HEK293T (cell line): ENCODE measurements at regions not wholly inside any gene's neighbourhood (a gene's known extent, or its start where the extent isn't known, plus 50 kb on each side); places are given as distances from the start of the nearest gene placed in this dataset.

ENCODE experiments used
- ELF4 ChIP-seq: fragments of 450-650 bp; IDR thresholded peaks from 2 replicates; pipeline ENCODE4 v1.6.1; 2017; ENCODE audit warnings: antibody characterized with exemption
- FOXM1 ChIP-seq: fragments of 450-650 bp; IDR thresholded peaks from 2 replicates; pipeline ENCODE4 v1.6.1; 2017; ENCODE audit warnings: mild to moderate bottlenecking, borderline replicate concordance
- TARDBP ChIP-seq: fragments of 450-650 bp; IDR thresholded peaks from 2 replicates; pipeline ENCODE4 v1.6.1; 2016

DNA sequence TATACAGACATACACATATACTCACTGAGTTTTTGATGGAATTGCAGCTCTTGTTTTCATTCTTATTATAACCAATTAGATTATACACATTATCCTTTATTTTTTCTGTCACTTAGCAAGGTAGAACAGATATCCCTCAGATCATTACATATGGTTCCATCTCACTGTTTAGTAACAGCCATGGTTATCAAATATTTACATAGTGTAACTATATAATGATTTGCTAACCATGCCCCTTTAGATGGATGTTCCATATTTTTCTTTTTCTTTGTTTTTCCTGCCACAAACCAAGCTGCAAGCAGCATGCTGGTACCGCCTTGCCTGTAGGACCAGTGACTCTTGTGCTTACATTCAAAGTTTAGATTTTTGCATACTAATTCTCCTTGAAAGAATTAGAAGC is 163.4 kb upstream of the NFE2L3 start:
- TF ChIP-seq ELF4 = no peak
- no peak for TF ChIP-seq TARDBP
- no peak for TF ChIP-seq FOXM1
